ENCODE measurements at regions not wholly inside any gene's neighbourhood (a gene's known extent, or its start where the extent isn't known, plus 50 kb on each side); places are given as distances from the start of the nearest gene placed in this dataset.

DNA sequence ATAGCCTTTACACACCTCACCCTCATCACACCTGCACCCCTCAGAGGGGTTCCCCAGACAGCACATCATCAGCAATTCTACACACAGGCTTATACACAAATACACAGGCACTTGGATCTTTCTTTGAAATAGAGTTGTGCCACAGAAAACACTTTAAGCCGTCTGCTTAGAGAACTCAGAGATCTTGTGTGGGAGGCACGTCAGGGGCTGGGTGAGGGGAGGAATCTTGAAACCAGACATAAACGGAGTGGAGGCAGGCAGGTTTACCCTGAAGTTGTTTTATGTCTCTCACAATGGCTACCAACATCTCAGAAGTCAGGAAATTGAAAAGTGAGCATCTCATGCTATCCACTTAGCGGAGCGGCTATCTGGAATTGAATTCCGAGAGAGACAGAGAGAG is 151.9 kb upstream of the GJB5 start:
- Histone ChIP-seq H3K27me3 (no peaks in the 10 kb centered on the region), H3K27ac (no peak overlapping the region), H3K36me3 (no peaks in the 10 kb centered on the region), H3K4me1 (no peaks in the 10 kb centered on the region), H3K4me3 (no peak overlapping the region), H3K9me3 (no peaks in the 10 kb centered on the region)
- TF ChIP-seq, protein P1, sequence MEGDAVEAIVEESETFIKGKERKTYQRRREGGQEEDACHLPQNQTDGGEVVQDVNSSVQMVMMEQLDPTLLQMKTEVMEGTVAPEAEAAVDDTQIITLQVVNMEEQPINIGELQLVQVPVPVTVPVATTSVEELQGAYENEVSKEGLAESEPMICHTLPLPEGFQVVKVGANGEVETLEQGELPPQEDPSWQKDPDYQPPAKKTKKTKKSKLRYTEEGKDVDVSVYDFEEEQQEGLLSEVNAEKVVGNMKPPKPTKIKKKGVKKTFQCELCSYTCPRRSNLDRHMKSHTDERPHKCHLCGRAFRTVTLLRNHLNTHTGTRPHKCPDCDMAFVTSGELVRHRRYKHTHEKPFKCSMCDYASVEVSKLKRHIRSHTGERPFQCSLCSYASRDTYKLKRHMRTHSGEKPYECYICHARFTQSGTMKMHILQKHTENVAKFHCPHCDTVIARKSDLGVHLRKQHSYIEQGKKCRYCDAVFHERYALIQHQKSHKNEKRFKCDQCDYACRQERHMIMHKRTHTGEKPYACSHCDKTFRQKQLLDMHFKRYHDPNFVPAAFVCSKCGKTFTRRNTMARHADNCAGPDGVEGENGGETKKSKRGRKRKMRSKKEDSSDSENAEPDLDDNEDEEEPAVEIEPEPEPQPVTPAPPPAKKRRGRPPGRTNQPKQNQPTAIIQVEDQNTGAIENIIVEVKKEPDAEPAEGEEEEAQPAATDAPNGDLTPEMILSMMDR (IDR thresholded peaks at IDR 0.05) = no peak
- TF ChIP-seq POLR2A (IDR thresholded peaks at IDR 0.05) = no peak
- no peak for DNase-seq
- 62% methylated on average over 6 of the region's 6 CpGs for WGBS (ENCODE audit: insufficient coverage, low coverage, low lambda C conversion rate, missing lambda C conversion rate)
- no peak for ATAC-seq
- intact Hi-C loops (cut with DNase I) = no loop called here

DNA sequence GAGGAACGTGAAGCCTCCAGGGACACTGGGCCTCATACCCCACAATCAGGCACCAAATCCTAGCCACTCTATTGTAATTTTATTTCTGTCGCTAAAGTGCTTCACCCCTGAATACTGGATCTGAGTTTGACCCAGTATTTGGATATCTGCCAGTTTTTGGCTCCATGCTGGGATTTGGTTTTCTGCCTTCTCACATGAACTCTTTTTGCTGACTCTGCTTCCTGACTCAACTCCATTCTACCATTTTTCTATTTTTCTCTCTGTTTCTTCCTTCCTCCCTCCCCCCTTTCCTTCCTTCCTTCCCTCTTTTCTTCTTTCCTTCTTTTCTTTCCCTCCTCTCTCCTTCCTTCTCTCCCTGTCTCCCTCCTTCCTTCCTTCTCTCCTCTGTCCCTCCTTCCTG is 151.3 kb upstream of the GJB5 start:
- no peaks in the 10 kb centered on the region for H3K36me3 ChIP-seq
- H3K4me3 ChIP-seq = no peak overlapping the region
- ATAC-seq = no peak
- 40% methylated on average over 2 of the region's 2 CpGs for WGBS (ENCODE audit: insufficient coverage, low coverage, low lambda C conversion rate, missing lambda C conversion rate)
- no peak overlapping the region for H3K27ac ChIP-seq
- no peaks in the 10 kb centered on the region for H3K27me3 ChIP-seq
- no peaks in the 10 kb centered on the region for H3K4me1 ChIP-seq
- no peak for DNase-seq
- no peaks in the 10 kb centered on the region for H3K9me3 ChIP-seq
- TF ChIP-seq POLR2A (IDR thresholded peaks at IDR 0.05) = no peak
- TF ChIP-seq, protein P1 (IDR thresholded peaks at IDR 0.05) = no peak
- intact Hi-C loops (cut with DNase I) = no loop called here

DNA sequence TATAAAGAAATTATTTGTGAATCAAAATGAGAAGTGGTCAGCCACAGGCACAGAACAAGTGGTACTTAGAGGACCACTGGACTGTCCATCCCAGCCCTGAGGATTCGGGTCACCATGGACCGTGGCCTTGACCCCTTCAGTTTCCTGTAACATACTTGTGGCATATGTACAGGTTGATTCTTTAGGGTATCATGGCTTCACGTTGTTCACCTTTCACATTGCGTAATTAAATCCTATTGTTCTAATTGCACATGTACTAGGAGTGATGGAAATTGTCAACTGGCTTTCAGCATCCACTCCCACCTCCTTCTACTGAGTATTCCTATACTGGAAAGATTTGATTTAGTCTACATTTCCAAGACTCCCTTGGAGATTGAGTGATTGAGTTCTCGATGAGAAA is 148.3 kb upstream of the GJB5 start:
- Histone ChIP-seq H3K27me3 (no peaks in the 10 kb centered on the region), H3K4me1 (no peaks in the 10 kb centered on the region), H3K9me3 (no peaks in the 10 kb centered on the region), H3K27ac (no peak overlapping the region), H3K36me3 (no peaks in the 10 kb centered on the region), H3K4me3 (no peak overlapping the region)
- ATAC-seq = no peak
- intact Hi-C loops (cut with DNase I) = no loop called here
- TF ChIP-seq POLR2A (IDR thresholded peaks at IDR 0.05) = no peak
- TF ChIP-seq, protein P1 (IDR thresholded peaks at IDR 0.05) = no peak
- 70% methylated on average over 5 of the region's 5 CpGs for WGBS (ENCODE audit: insufficient coverage, low coverage, low lambda C conversion rate, missing lambda C conversion rate)
- DNase-seq = no peak

DNA sequence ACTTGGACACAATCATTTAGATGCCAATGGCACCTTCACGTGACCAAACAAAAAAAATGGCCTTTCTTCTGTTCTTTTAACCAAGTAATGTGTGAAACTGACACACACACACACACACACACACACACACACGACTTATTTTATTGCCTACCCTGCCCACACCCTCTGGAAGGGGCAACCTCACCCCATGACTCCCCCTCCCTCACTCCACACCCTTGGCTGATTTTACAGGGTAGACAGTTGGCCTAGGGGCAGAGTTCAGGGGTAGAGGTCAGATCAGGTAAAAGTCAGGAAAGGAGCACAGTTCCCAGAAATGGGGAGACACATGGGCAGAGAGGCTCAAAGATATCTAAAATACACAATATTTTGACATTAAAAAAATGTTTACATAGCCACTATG is 144.8 kb upstream of the GJB5 start:
- 54% methylated on average over 2 of the region's 2 CpGs for WGBS (ENCODE audit: insufficient coverage, low coverage, low lambda C conversion rate, missing lambda C conversion rate)
- no peak overlapping the region for H3K4me3 ChIP-seq

More for the DNA sequence above, 144.8 kb upstream of the GJB5 start:
- H3K36me3 ChIP-seq = no peaks in the 10 kb centered on the region
- ATAC-seq (no peak), DNase-seq (no peak)
- no peaks in the 10 kb centered on the region for H3K27me3 ChIP-seq
- H3K4me1 ChIP-seq = no peaks in the 10 kb centered on the region
- intact Hi-C loops (cut with DNase I) = no loop called here
- no peak overlapping the region for H3K27ac ChIP-seq
- TF ChIP-seq, protein P1 (IDR thresholded peaks at IDR 0.05) = no peak
- TF ChIP-seq POLR2A (IDR thresholded peaks at IDR 0.05) = no peak
- no peaks in the 10 kb centered on the region for H3K9me3 ChIP-seq

Measured in right lobe of liver (tissue), 6 donors.